HG03064 (cell line): ENCODE measurements at regions not wholly inside any gene's neighbourhood (a gene's known extent, or its start where the extent isn't known, plus 50 kb on each side); places are given as distances from the start of the nearest gene placed in this dataset.

ENCODE experiments used
- ATAC-seq: cut with Tn5 transposase; IDR thresholded peaks from one replicate; pipeline ENCODE4 v1.9.1; 2021; ENCODE audit warnings: low read depth; ENCODE audit not compliant: unreplicated experiment

GRCh38 chr15:69983696-69984265 lies 113.9 kb downstream of the TLE3 start:
- no peak for ATAC-seq

- ATAC-seq, result no peak
Observed at GRCh38 chr15:69987492-69988489, 109.9 kb downstream of the TLE3 start.

GRCh38 chr15:69988541-69989225 lies 109.0 kb downstream of the TLE3 start:
- ATAC-seq, result no peak

- no peak for ATAC-seq
Observed at GRCh38 chr15:69990566-69991421, 106.9 kb downstream of the TLE3 start.

- no peak for ATAC-seq
Observed at GRCh38 chr15:69991551-69991980, 106.2 kb downstream of the TLE3 start.

GRCh38 chr15:69992348-69992747 lies 105.4 kb downstream of the TLE3 start:
- ATAC-seq, result no peak

- ATAC-seq, result no peak
Observed at GRCh38 chr15:69994429-69995205, 103.1 kb downstream of the TLE3 start.

- no peak for ATAC-seq
Observed at GRCh38 chr15:69996321-69997160, 101.2 kb downstream of the TLE3 start.

- ATAC-seq, result no peak
Observed at GRCh38 chr15:69997161-69997485, 100.6 kb downstream of the TLE3 start.
